ENCODE measurements at regions not wholly inside any gene's neighbourhood (a gene's known extent, or its start where the extent isn't known, plus 50 kb on each side); places are given as distances from the start of the nearest gene placed in this dataset.

DNA sequence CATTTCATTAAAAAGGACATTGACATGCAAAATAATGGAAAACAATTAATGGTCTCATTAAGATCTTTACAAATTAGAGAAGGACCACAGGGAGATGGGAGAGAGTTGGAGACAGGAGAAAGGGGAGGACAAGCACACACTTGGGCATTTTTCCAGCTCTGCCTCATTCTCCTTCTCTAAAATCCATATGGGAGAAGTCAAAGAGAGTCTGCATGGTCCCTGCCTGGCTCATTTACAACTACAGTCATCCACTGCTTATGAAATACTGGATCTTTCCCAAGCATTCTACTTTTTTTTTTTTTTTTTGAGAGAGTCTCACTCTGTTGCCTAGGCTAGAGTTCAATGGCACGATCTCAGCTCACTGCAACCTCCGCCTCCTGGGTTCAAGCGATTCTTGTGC lies 518.9 kb upstream of the CELF2 start:
- DNase-seq (no peak), ATAC-seq (replicated peaks in 1 of 2) (no peak)
- Mint-ChIP-seq H3K27me3 (ENCODE audit: low read depth) (peaks cover 38% of the 10 kb centered on the region), H3K9me3 (peaks cover 5 to 8% of the 10 kb centered on the region in 2 donors), H3K4me1 (ENCODE audit: low read depth) (no peaks in the 10 kb centered on the region), H3K36me3 (ENCODE audit: insufficient read depth in 2 of 2) (peaks cover 0 to 1% of the 10 kb centered on the region in 2 donors), H3K27ac (no peak overlapping the region), H3K4me3 (no peak overlapping the region)

DNA sequence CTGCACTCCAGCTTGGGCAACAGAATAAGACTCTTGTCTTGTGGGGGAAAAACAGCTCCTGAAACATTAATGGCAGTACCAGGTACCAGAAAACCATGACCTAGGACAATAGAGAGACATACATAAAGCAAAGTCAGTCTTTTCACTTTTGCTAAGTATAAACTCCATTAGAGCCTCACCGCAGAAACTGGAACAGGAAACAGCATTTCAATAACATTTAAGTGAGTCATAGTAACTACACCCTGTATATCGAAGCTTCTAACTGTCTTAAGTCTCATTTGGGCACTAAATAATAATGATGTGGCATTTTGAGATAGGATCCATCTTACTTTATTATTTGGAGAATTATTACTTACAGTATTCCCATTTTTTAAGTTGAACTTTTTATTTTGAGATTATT lies 517.8 kb upstream of the CELF2 start:
- Mint-ChIP-seq H3K9me3 (peaks cover 5 to 8% of the 10 kb centered on the region in 2 donors), H3K4me3 (no peak overlapping the region), H3K27ac (no peak overlapping the region), H3K4me1 (ENCODE audit: low read depth) (no peaks in the 10 kb centered on the region), H3K36me3 (ENCODE audit: insufficient read depth in 2 of 2) (peaks cover 0 to 1% of the 10 kb centered on the region in 2 donors), H3K27me3 (ENCODE audit: low read depth) (peaks cover 46% of the 10 kb centered on the region)
- DNase-seq (no peak), ATAC-seq (replicated peaks in 1 of 2) (no peak)

DNA sequence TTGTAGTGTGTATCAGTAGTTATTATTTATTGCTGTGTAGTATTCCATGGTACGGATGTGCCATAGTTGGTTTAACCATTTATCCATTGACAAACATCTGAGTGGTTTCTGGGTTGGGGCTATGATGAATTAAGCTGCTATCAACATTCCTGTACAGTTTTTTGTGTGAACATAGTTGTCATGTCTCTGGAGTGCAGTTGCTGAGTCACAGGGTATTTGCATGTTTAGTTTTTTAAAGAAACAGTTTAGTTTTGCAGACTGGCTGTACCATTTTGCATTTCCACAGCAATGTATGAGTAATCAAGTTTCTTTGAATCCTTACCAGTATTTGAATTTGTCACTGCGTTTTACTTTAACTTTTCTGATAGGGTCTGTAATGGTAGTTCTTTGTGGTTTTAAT lies 516.7 kb upstream of the CELF2 start:
- H3K27ac Mint-ChIP-seq, result no peak overlapping the region
- peaks cover 47% of the 10 kb centered on the region for H3K27me3 Mint-ChIP-seq (ENCODE audit: low read depth)
- H3K4me3 Mint-ChIP-seq, result no peak overlapping the region

DNA sequence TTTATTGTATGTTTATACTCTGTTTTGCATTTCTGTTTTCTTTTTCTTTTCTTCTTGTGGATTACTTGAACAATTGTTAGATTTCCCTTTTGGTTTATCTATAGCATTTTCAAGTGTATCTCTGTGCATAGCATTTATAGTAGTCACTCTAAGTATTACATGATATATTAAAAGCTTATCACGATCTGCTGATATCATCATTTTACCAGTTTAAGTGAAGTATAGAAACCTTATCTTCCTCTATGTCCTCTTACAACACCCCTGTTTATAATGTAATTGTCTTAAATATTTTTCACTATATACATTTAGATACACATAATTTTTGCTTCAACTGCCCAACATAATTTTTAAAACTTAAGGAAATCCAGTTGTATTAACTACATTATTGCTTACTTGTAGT lies 513.9 kb upstream of the CELF2 start:
- DNase-seq, result no peak
- ATAC-seq (replicated peaks in 1 of 2), result no peak
- Mint-ChIP-seq H3K9me3 (peaks cover 0 to 5% of the 10 kb centered on the region in 2 donors), H3K36me3 (ENCODE audit: insufficient read depth in 2 of 2) (peaks cover 0 to 3% of the 10 kb centered on the region in 2 donors), H3K4me1 (ENCODE audit: low read depth) (no peaks in the 10 kb centered on the region), H3K27me3 (ENCODE audit: low read depth) (peaks cover 37% of the 10 kb centered on the region), H3K27ac (no peak overlapping the region), H3K4me3 (no peak overlapping the region)

More for the DNA sequence above, 516.7 kb upstream of the CELF2 start:
- ATAC-seq (replicated peaks in 1 of 2), result no peak
- Mint-ChIP-seq H3K9me3 (peaks cover 5 to 8% of the 10 kb centered on the region in 2 donors), H3K4me1 (ENCODE audit: low read depth) (no peaks in the 10 kb centered on the region), H3K36me3 (ENCODE audit: insufficient read depth in 2 of 2) (peaks cover 0 to 1% of the 10 kb centered on the region in 2 donors)
- no peak for DNase-seq

DNA sequence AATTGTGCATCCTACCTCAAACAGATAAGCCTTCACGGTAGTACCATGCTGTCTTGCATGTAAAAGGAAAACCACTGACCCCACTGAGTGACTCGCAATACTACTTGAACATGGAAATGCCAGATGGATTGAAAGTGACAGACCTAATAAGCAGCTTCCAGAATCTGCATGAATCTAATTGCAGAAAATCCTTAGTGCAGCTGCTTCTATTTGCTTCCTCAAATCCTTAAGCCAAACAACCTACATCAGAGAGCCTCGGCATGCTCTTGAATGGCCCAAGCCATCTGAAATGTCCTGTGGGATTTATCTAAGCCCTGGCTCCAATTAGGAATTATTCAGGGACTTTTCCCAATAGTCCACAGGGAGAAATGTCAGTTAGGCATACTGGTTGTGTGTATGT lies 509.5 kb upstream of the CELF2 start:
- H3K4me1 Mint-ChIP-seq (ENCODE audit: low read depth), result no peaks in the 10 kb centered on the region
- ATAC-seq (replicated peaks in 1 of 2) (no peak), DNase-seq (no peak)
- no peaks in the 10 kb centered on the region for H3K9me3 Mint-ChIP-seq
- peaks cover 45% of the 10 kb centered on the region for H3K27me3 Mint-ChIP-seq (ENCODE audit: low read depth)
- H3K36me3 Mint-ChIP-seq (ENCODE audit: insufficient read depth in 2 of 2), result peaks cover 0 to 1% of the 10 kb centered on the region in 2 donors
- no peak overlapping the region for H3K4me3 Mint-ChIP-seq
- no peak overlapping the region for H3K27ac Mint-ChIP-seq

DNA sequence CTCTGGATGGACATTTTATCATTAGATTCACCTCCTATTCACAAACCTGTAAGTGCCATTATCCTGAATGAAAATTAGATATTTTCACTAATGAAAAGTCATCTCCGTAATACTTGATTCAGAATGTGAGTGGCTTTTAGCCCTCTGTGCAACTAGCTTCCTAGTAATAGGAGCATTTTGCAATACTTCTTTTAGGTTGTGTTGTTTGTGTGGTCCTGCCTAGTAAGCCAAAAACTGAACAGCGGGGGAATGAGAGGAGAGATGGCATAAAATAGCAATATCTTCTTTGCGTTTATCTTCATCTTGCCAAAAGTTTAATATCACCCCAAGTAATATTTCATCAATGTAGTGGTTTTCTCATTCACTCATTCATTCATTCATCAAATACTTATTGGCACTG lies 507.5 kb upstream of the CELF2 start:
- ATAC-seq (replicated peaks in 1 of 2) (no peak), DNase-seq (no peak)
- H3K27me3 Mint-ChIP-seq (ENCODE audit: low read depth), result peaks cover 52% of the 10 kb centered on the region
- no peak overlapping the region for H3K4me3 Mint-ChIP-seq
- peaks cover 0 to 1% of the 10 kb centered on the region in 2 donors for H3K36me3 Mint-ChIP-seq (ENCODE audit: insufficient read depth in 2 of 2)
- H3K4me1 Mint-ChIP-seq (ENCODE audit: low read depth), result no peaks in the 10 kb centered on the region
- no peaks in the 10 kb centered on the region for H3K9me3 Mint-ChIP-seq
- no peak overlapping the region for H3K27ac Mint-ChIP-seq

DNA sequence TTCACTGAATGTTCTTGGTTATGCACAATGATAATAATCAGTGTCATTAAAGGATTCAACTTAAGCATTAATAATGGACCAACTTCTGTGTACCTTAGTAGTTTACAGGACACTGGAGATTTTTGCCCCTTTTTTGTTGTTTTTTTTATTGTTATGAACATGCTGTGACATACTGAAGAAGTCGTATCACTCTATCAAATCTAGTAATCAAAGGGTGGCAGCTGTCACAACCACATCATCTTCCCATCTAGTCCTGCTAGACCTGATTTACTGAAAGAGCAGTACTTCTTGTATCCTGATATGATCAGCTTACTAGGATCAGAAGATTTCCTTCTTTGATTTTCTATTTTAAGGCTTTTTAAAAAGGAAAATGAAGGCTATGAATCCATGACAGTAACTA lies 504.6 kb upstream of the CELF2 start:
- H3K27me3 Mint-ChIP-seq (ENCODE audit: low read depth), result peaks cover 31% of the 10 kb centered on the region
- H3K4me1 Mint-ChIP-seq (ENCODE audit: low read depth), result no peaks in the 10 kb centered on the region
- ATAC-seq (replicated peaks in 1 of 2), result no peak
- H3K27ac Mint-ChIP-seq, result no peak overlapping the region
- DNase-seq, result no peak
- H3K36me3 Mint-ChIP-seq (ENCODE audit: insufficient read depth in 2 of 2), result no peaks in the 10 kb centered on the region
- no peak overlapping the region for H3K4me3 Mint-ChIP-seq
- H3K9me3 Mint-ChIP-seq, result no peaks in the 10 kb centered on the region

DNA sequence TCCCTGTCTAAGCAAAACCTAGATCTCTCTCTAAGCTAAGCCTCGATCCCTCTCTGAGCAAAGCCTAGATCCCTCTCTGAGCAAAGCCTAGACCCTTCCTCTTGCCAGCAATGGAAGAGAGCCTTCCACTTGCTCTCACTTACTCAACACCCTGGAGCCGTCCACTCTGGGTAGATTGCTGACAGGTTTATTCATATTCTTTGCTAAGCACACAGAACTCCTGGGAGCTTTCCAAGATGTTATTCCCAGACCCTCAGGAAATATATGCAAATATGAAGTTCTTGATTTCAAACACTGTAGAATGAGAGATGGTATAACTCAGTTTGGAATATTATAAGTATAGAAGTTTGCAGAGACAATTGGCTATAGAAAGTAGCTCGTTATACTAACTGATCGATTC lies 503.8 kb upstream of the CELF2 start:
- DNase-seq (no peak), ATAC-seq (replicated peaks in 1 of 2) (no peak)
- H3K4me1 Mint-ChIP-seq (ENCODE audit: low read depth), result no peaks in the 10 kb centered on the region
- H3K27ac Mint-ChIP-seq, result no peak overlapping the region
- H3K4me3 Mint-ChIP-seq, result no peak overlapping the region
- H3K9me3 Mint-ChIP-seq, result no peaks in the 10 kb centered on the region
- peaks cover 26% of the 10 kb centered on the region for H3K27me3 Mint-ChIP-seq (ENCODE audit: low read depth)
- H3K36me3 Mint-ChIP-seq (ENCODE audit: insufficient read depth in 2 of 2), result no peaks in the 10 kb centered on the region

DNA sequence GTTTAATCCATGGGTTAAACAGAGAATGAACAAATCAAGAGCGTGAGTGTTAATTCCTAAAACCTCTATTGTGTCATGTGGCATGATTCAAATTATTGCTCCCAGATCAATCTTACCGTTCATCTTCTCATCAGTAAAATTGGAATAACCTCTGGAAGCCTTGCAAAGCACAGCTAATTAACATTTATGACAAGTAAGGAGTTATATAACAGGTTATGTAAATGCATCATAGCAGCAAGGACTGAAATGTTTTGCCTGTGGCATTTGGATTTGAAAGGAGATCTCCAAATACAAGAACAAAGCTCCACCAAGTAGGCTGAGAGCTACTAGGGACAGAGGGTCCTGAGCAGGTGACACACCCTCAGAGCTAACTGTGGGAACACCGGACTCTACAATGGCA lies 502.9 kb upstream of the CELF2 start:
- Mint-ChIP-seq H3K27ac (no peak overlapping the region), H3K4me3 (no peak overlapping the region), H3K27me3 (ENCODE audit: low read depth) (peaks cover 26% of the 10 kb centered on the region), H3K4me1 (ENCODE audit: low read depth) (peaks cover under 1% of the 10 kb centered on the region), H3K36me3 (ENCODE audit: insufficient read depth in 2 of 2) (no peaks in the 10 kb centered on the region), H3K9me3 (no peaks in the 10 kb centered on the region)
- ATAC-seq (replicated peaks in 1 of 2), result no peak
- no peak for DNase-seq

DNA sequence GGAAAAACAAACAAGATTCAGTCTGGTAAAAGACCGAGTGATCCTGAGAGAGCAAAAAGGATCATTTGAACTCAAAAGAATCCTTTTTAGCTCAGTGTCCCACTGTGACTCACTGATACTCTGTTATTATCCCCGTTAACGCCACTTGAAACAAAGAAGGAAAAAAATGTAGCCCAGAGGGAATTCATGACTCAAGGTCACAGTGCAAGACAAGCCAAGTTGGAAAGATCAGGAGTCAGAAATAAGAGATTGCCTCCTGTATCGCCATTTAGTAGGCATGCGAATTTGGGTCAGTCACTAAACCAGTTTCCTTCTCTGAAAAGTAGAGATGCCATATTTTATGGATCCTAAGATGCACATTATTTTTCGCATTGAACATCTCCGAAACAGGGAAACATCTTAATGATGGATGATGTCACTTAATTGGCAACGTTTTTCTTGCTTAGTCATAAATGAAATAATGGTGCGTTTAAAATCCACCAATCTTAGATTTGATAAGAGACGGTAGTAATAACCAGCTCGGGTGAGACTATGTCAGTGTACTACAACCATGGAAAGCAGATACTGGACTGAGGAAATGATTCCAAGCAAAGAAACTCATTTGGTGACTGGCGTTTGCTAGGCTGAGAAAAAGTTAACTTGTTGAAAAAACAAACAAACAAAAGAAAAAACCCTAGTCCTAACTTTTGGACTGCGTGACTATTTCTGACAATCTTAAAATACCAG lies 502.0 kb upstream of the CELF2 start:
- H3K9me3 Mint-ChIP-seq, result no peaks in the 10 kb centered on the region
- H3K27ac Mint-ChIP-seq, result no peak overlapping the region
- H3K36me3 Mint-ChIP-seq (ENCODE audit: insufficient read depth in 2 of 2), result no peaks in the 10 kb centered on the region
- H3K4me1 Mint-ChIP-seq (ENCODE audit: low read depth), result peaks cover 9% of the 10 kb centered on the region
- H3K4me3 Mint-ChIP-seq, result no peak overlapping the region
- no peak for ATAC-seq (replicated peaks in 1 of 2)
- H3K27me3 Mint-ChIP-seq (ENCODE audit: low read depth), result peaks cover 22% of the 10 kb centered on the region
- no peak for DNase-seq

DNA sequence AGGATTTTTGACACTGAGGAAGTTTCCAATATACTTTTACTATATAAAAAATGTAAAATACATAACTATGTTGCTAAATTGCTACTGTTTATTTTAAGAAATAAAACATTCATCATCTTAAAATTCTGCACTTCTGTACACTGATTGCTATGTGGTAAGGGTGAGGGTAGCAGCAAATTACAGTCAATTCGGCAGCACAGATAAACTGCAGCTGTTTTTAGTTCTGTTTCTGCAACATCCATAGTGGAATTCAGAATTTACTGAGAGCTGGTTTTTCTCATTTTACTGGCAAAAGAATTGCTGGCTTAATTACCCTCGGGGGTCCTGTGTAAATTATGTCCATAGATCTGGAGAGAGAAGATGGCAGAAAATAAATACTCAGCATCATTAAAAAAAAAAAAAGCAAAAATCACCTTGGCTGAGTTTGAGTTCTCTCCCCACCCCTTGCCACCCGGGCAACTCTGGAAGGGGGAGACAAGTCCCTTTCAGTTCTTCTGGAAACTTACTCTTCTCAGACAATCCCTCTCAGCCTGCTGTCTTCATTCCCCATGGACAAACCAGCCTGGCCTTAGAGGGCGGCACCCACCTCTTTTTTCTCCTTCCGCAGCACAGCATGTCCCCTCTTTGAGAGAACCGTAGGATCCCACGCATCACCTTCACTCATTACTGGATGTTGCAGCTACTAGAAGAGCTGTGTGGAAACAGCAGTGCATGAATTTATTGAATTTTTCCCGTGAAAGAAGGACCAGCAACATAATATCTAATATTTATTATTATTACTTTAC lies 501.1 kb upstream of the CELF2 start:
- Mint-ChIP-seq H3K27me3 (ENCODE audit: low read depth) (peaks cover 18% of the 10 kb centered on the region), H3K4me3 (no peak overlapping the region), H3K9me3 (no peaks in the 10 kb centered on the region), H3K27ac (no peak overlapping the region), H3K36me3 (ENCODE audit: insufficient read depth in 2 of 2) (no peaks in the 10 kb centered on the region), H3K4me1 (ENCODE audit: low read depth) (peaks cover 18% of the 10 kb centered on the region)
- ATAC-seq (replicated peaks in 1 of 2) (no peak), DNase-seq (no peak)

DNA sequence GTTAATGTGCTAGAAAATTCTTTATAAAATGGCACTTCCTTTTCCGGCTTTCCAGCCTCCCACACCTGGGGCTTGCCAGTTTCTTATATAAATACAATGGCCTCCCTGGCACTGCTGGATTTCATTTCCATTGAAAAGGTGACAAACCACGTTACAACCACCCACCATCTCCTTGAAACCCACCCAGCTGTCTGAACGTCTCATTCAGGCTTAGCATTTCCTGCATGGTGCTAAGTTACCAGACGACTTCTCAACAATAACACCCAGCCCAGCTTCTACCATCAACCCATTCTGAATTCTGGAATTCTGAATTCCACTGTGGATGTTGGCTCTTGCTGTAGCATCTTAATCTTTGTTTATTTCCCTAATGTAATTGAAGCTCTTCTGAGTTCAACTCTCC lies 499.8 kb upstream of the CELF2 start:
- H3K27ac Mint-ChIP-seq, result no peak overlapping the region
- ATAC-seq (replicated peaks in 1 of 2) (no peak), DNase-seq (no peak)
- H3K4me1 Mint-ChIP-seq (ENCODE audit: low read depth), result peaks cover 19% of the 10 kb centered on the region
- no peaks in the 10 kb centered on the region for H3K36me3 Mint-ChIP-seq (ENCODE audit: insufficient read depth in 2 of 2)
- no peaks in the 10 kb centered on the region for H3K9me3 Mint-ChIP-seq
- peaks cover 20% of the 10 kb centered on the region for H3K27me3 Mint-ChIP-seq (ENCODE audit: low read depth)
- no peak overlapping the region for H3K4me3 Mint-ChIP-seq

DNA sequence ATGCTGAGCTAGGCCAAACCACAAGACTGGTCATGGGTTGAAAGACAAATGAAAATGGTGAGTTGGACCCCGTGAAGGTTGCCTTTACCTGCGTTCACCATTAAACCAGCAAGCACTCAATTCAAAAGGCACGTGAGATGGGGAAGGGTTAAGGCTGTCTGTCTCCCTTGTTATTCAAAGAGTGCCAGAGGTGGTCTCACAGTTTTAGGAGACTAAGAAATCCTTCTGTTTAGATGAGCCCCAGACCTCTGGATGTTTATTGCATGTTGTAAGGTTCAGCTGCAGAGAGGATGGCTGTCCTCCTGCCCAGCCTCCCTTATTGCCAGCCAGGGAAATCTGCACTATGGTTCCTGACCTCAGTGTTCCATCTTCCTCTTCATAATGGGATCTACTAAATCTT lies 498.0 kb upstream of the CELF2 start:
- H3K4me3 Mint-ChIP-seq, result no peak overlapping the region
- H3K27me3 Mint-ChIP-seq (ENCODE audit: low read depth), result peaks cover 22% of the 10 kb centered on the region
- H3K4me1 Mint-ChIP-seq (ENCODE audit: low read depth), result peaks cover 19% of the 10 kb centered on the region
- H3K9me3 Mint-ChIP-seq, result peaks cover 0 to 1% of the 10 kb centered on the region in 2 donors
- no peak overlapping the region for H3K27ac Mint-ChIP-seq
- no peaks in the 10 kb centered on the region for H3K36me3 Mint-ChIP-seq (ENCODE audit: insufficient read depth in 2 of 2)
- ATAC-seq (replicated peaks in 1 of 2) (no peak), DNase-seq (no peak)

Measured in activated T-cell treated with anti-CD3 and anti-CD28 coated beads, Interleukin-2, amount 50 U/mL, for 72 hours (primary cell).